NB4 (cell line): ENCODE measurements at regions not wholly inside any gene's neighbourhood (a gene's known extent, or its start where the extent isn't known, plus 50 kb on each side); places are given as distances from the start of the nearest gene placed in this dataset.

Experiments
- DNase-seq: peaks from one replicate; pipeline ENCODE4 v3.0.0; 2010; ENCODE audit warnings: low read depth
- H3K4me3 ChIP-seq: one replicate; pipeline ENCODE4 v1.5.1; 2011; ENCODE audit warnings: mild to moderate bottlenecking, low read depth, low read length, moderate library complexity
- CTCF ChIP-seq: IDR thresholded peaks from one replicate; pipeline ENCODE4 v1.5.1; 2012; ENCODE audit warnings: low read depth, low read length
- MYC ChIP-seq: IDR thresholded peaks from 2 replicates; pipeline ENCODE4 v1.6.1; 2011; ENCODE audit warnings: low read depth, low read length
- POLR2A ChIP-seq: IDR thresholded peaks from 2 replicates; pipeline ENCODE4 v1.6.1; 2011; ENCODE audit warnings: mild to moderate bottlenecking; ENCODE audit not compliant: insufficient read length; ENCODE audit errors: extremely low read depth
- TF ChIP-seq, protein P1 (sequence below): IDR thresholded peaks from 2 replicates; pipeline ENCODE4 v1.6.1; 2011; ENCODE audit warnings: low read depth, low read length

DNA sequence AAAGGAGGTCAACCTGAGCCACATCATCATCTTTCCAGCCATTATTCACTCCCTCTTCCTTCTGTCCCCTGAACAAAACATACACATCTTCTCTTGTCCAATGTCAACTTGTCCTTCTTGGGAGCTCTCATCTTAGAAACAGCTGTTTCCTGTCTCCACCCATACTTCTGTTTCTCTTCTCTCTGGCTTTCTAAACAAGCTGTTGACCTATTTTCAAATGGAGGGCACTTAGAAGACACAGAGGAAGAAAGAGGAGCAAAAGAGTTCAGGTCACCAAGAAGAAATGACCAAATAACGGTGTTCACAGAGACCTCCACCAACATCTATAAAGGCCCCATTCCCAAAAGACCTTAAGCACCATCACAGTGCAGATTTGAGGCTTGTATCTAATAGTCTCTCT lies 355.9 kb upstream of the HNRNPA3 start:
- TF ChIP-seq POLR2A (no peak), CTCF (no peak), MYC (no peak)
- TF ChIP-seq, protein P1, sequence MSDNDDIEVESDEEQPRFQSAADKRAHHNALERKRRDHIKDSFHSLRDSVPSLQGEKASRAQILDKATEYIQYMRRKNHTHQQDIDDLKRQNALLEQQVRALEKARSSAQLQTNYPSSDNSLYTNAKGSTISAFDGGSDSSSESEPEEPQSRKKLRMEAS: no peak
- DNase-seq: no peak
- H3K4me3 ChIP-seq: no peak overlapping the region

DNA sequence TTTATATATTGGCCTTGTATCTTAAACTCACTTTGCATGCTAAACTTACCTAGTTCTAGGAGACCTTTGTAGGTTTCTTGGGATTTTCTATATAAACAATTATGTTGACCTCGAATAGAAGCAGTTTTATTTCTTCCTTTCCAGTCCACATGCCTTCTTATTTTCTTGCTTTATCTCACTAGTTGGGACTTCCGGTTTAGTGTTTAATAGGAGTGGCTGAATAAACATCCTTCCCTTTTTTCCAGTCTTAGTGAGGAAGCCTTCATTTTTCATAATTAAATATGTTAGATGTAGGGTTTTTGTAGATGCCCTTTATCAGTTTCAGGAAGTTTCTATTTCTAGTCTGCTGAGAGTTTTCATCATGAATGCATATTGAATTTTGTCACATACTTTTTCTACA lies 347.3 kb upstream of the HNRNPA3 start:
- TF ChIP-seq CTCF (no peak), MYC (no peak), POLR2A (no peak)
- TF ChIP-seq, protein P1: no peak
- H3K4me3 ChIP-seq: no peak overlapping the region
- DNase-seq: peak; percentile 25

GRCh38 chr2:176872406-176872805 lies 340.2 kb upstream of the HNRNPA3 start:
- no peak for DNase-seq
- no peak overlapping the region for H3K4me3 ChIP-seq
- TF ChIP-seq MYC (no peak), CTCF (no peak), POLR2A (no peak)
- TF ChIP-seq, protein P1: no peak

GRCh38 chr2:176873403-176873802 lies 339.2 kb upstream of the HNRNPA3 start:
- no peak overlapping the region for H3K4me3 ChIP-seq
- no peak for TF ChIP-seq MYC
- TF ChIP-seq CTCF: peak; percentile 9
- TF ChIP-seq, protein P1: no peak
- TF ChIP-seq POLR2A: no peak
- DNase-seq: no peak

DNA sequence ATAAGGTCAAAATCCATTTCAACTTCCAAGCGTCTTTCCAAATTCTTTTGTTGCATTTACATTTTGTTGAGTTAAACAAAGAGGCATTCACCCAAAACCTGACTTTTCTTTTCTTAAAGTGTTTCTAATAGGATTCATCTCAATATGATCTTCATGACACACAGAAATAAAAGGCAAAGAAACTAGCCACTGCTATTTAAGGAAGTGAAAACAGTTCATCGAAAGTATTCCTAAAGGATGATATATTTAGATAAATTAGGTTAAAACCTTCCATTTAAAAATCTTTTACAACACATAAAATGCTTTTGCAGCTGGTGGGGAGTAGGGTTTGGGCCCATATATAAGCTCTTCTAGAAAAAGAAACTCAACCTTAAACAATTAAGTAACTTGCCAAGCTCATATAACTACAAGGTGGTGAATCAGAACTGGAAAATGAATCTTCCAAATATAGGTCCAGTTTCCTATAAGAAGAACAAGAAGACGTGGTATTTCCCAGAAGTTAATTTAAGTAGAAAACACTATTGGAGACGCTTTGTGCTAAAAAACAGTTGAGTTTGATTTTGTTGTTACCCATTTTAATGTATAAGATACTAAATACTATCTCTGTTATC lies 336.0 kb upstream of the HNRNPA3 start:
- no peak overlapping the region for H3K4me3 ChIP-seq
- no peak for DNase-seq
- TF ChIP-seq, protein P1: no peak
- TF ChIP-seq POLR2A: no peak
- TF ChIP-seq MYC: no peak
- TF ChIP-seq CTCF: no peak
